ENCODE measurements at regions not wholly inside any gene's neighbourhood (a gene's known extent, or its start where the extent isn't known, plus 50 kb on each side); places are given as distances from the start of the nearest gene placed in this dataset.

- TF ChIP-seq CTCF (conservative IDR thresholded peaks at IDR 0.05; ENCODE audit: low read depth in 2 of 2) (no peak), POLR2AphosphoS5 (IDR thresholded peaks at IDR 0.05; ENCODE audit: low read depth) (no peak), REST (IDR thresholded peaks at IDR 0.05; ENCODE audit: unreplicated experiment) (no peak)
Observed at GRCh38 chr1:239943761-239944160, 147.9 kb upstream of the FMN2 start.

Data from GM23338 (cell line).